Right lobe of liver (tissue), 6 donors: ENCODE measurements at regions not wholly inside any gene's neighbourhood (a gene's known extent, or its start where the extent isn't known, plus 50 kb on each side); places are given as distances from the start of the nearest gene placed in this dataset.

Experiments
- ATAC-seq, 4 donors: fragments of 200-7000 bp; cut with Tn5 transposase; one replicate each; pipeline ENCODE4 v1.9.1; 2020; ENCODE audit warnings: mild to moderate bottlenecking in 4 of 4, moderate library complexity in 4 of 4
- DNase-seq, 3 donors: peaks; one replicate each; pipeline ENCODE4 v3.0.0-alpha.2; 2020
- H3K27ac ChIP-seq, 3 donors: fragments of 200-600 bp; one replicate each; pipeline ENCODE4 v1.8.0; 2022
- H3K27me3 ChIP-seq, 2 donors: fragments of 200-600 bp; one replicate each; pipeline ENCODE4 v1.8.0; 2022
- H3K36me3 ChIP-seq, 4 donors: fragments of 200-600 bp; sonication (generic) in 1 of 4; one replicate each; pipeline versions ENCODE4 v1.5.1 to v1.8.0; 2017 to 2022; ENCODE audit warnings: control low read depth in 1 of 4
- H3K4me1 ChIP-seq, 4 donors: fragments of 200-600 bp; sonication (generic) in 1 of 4; one replicate each; pipeline versions ENCODE4 v1.5.1 to v1.8.0; 2017 to 2022; ENCODE audit warnings: control low read depth in 1 of 4
- H3K4me3 ChIP-seq, 3 donors: fragments of 200-600 bp; one replicate each; pipeline ENCODE4 v1.8.0; 2022
- H3K9me3 ChIP-seq, 4 donors: fragments of 200-600 bp; sonication (generic) in 1 of 4; one replicate each; pipeline versions ENCODE4 v1.5.1 to v1.8.0; 2017 to 2022; ENCODE audit warnings: control low read depth in 1 of 4
- POLR2A ChIP-seq: fragments of 450-650 bp; IDR thresholded peaks from one replicate; pipeline ENCODE4 v1.6.1; 2017; ENCODE audit warnings: antibody characterized with exemption, mild to moderate bottlenecking
- WGBS: methylation state at CpG from one replicate; pipeline ENCODE4 v1.1.6; 2018; ENCODE audit warnings: low coverage, low lambda C conversion rate; ENCODE audit not compliant: insufficient coverage; ENCODE audit errors: missing lambda C conversion rate; 5-methylcytosine and 5-hydroxymethylcytosine counted together
- intact Hi-C, 2 donors: fragments of 100-400 bp; cut with DNase I; formaldehyde crosslinking; loops; one replicate each; pipeline versions ENCODE4 v1.11.2 to v1.14.1; 2022
- TF ChIP-seq, protein P1 (sequence below), 4 donors: fragments of 200-600 bp in 3 of 4; fragments of 450-650 bp in 1 of 4; IDR thresholded peaks; one replicate each; pipeline versions ENCODE4 v1.5.1 to v1.8.0; 2016 to 2022; ENCODE audit warnings: antibody characterized with exemption in 4 of 4, mild to moderate bottlenecking in 2 of 4
- donor health status: DM: no; HTN: yes; CAD: no.
- donor health status: DM: no; HTN: no; CAD: no.
- donor health status: DM: no; HTN: no; CAD: no.
- donor health status: DM: no; HTN: yes; CAD: no.
- donor health status: DM: no; HTN: yes; CAD: no.

DNA sequence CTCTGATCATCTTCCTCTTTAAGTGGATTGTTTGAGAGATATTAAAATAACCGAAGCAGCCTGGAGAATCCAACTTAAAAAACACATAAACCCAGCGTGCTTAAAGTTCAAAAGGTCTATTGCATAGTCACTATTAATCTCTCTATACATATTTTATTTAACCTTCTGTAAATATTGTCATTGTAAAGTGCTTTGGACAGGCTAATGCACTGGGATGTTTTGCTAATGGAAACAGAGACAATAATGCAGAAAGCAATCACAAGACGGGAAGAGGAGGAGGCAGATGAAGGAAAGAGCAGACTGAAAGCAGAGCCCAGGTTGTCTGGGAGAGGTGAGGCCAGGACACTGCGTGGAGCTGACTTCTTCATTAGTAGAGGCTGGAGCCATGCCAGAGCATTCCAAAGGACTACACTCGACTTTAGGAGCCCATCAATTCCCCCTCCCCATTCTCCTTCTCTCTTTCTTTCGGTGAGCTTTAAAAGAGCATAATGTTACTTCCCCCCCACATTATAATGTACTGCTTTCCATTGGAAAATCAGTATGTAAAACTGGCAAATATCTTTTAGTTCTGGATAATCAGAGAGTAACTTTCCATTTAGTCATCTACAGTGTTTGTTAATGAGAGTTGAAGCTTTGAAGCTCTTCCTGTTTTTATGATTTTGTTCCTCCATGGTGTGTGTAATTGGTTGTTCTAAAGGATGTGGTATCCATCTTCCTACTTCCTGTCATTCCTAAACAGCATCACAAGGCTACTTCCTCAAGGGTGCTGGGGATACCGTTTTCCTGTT is 307.3 kb upstream of the MPDZ start:
- Histone ChIP-seq H3K27me3 (no peaks in the 10 kb centered on the region), H3K36me3 (no peaks in the 10 kb centered on the region), H3K9me3 (no peaks in the 10 kb centered on the region), H3K4me3 (no peak overlapping the region), H3K4me1 (no peaks in the 10 kb centered on the region), H3K27ac (peak overlapping the region in 1 of 3 donors; percentile 16)
- ATAC-seq = peak in 3 of 4 donors; percentile 18 to 75 (median 48)
- 32% methylated on average over 7 of the region's 7 CpGs for WGBS
- no peak for DNase-seq
- intact Hi-C loops = no loop called here
- TF ChIP-seq, protein P1, sequence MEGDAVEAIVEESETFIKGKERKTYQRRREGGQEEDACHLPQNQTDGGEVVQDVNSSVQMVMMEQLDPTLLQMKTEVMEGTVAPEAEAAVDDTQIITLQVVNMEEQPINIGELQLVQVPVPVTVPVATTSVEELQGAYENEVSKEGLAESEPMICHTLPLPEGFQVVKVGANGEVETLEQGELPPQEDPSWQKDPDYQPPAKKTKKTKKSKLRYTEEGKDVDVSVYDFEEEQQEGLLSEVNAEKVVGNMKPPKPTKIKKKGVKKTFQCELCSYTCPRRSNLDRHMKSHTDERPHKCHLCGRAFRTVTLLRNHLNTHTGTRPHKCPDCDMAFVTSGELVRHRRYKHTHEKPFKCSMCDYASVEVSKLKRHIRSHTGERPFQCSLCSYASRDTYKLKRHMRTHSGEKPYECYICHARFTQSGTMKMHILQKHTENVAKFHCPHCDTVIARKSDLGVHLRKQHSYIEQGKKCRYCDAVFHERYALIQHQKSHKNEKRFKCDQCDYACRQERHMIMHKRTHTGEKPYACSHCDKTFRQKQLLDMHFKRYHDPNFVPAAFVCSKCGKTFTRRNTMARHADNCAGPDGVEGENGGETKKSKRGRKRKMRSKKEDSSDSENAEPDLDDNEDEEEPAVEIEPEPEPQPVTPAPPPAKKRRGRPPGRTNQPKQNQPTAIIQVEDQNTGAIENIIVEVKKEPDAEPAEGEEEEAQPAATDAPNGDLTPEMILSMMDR (IDR thresholded peaks at IDR 0.05) = no peak
- TF ChIP-seq POLR2A = no peak

DNA sequence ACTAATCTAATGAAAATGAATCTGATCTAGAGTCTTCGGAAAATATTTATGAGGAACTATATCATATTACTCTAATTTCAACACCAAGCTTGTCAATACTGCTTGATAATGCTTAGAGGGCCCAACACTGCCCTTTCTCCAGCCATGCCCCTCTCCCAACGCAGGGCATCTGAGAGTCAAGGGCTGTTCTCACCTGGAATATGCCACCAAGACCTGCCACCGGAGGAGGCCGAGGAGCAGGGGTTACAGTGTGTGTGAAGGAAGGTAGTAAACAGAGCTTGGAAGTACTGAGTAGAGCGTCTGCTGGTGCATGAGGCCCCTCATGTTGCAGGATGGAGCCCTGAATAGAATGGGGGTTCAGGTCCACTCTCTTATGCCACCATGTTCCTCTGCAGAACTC is 301.3 kb upstream of the MPDZ start:
- DNase-seq (no peak), ATAC-seq (no peak)
- Histone ChIP-seq H3K27me3 (no peaks in the 10 kb centered on the region), H3K4me3 (no peak overlapping the region), H3K27ac (no peak overlapping the region), H3K9me3 (no peaks in the 10 kb centered on the region), H3K4me1 (no peaks in the 10 kb centered on the region), H3K36me3 (no peaks in the 10 kb centered on the region)
- WGBS = 48% methylated on average over 5 of the region's 5 CpGs
- TF ChIP-seq, protein P1 (IDR thresholded peaks at IDR 0.05) = no peak
- no peak for TF ChIP-seq POLR2A
- intact Hi-C loops = no loop called here

DNA sequence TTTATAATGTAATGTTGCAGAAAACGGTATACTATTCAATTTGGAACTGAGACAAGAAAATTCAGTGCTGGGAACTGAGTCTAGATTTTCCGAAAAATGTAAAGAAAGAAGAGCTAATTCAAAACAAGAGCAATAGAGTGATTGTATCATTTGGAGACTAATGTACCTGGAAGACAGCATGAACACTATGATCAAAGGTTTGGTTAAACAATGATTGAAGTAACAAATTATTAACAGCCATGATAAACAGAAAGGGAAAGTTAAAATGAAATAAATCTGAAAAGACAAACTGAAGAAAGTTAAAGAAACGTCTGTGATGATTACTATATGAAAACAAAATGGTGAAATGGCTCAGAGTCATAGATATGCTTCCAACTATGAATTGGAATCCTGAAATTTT is 300.6 kb upstream of the MPDZ start:
- H3K9me3 ChIP-seq = no peaks in the 10 kb centered on the region
- 34% methylated on average over 3 of the region's 3 CpGs for WGBS
- no peak overlapping the region for H3K27ac ChIP-seq
- intact Hi-C loops = no loop called here
- DNase-seq (no peak), ATAC-seq (no peak)
- TF ChIP-seq POLR2A = no peak
- TF ChIP-seq, protein P1 (IDR thresholded peaks at IDR 0.05) = no peak
- H3K4me1 ChIP-seq = no peaks in the 10 kb centered on the region
- H3K36me3 ChIP-seq = no peaks in the 10 kb centered on the region
- H3K4me3 ChIP-seq = no peak overlapping the region
- H3K27me3 ChIP-seq = no peaks in the 10 kb centered on the region

DNA sequence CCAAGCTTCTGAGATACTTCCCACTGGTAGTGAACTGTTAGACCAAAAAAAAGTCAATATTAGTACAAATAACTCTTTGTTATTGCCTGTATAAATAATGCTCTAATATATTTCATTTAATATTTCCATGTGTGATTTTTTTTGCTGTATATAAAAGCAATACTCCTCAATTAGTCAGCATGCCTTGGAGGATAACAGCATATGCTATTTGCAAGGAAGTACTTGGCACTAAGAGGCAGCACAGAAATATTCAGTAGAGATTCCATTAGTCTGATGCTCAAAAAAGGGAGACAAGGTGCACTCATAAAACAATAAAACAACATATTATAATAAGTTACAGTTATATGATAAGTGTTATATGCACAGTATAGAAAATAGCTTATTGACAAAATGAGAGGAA is 296.6 kb upstream of the MPDZ start:
- Histone ChIP-seq H3K4me1 (no peaks in the 10 kb centered on the region), H3K9me3 (no peaks in the 10 kb centered on the region), H3K4me3 (no peak overlapping the region), H3K36me3 (no peaks in the 10 kb centered on the region), H3K27me3 (no peaks in the 10 kb centered on the region), H3K27ac (no peak overlapping the region)
- DNase-seq (no peak), ATAC-seq (no peak)
- TF ChIP-seq, protein P1 (IDR thresholded peaks at IDR 0.05) = no peak
- no peak for TF ChIP-seq POLR2A
- intact Hi-C loops = no loop called here
